DMS 273 treated with DMSO at 0.1 percent for 48 hours (cell line): ENCODE measurements at regions not wholly inside any gene's neighbourhood (a gene's known extent, or its start where the extent isn't known, plus 50 kb on each side); places are given as distances from the start of the nearest gene placed in this dataset.

ENCODE experiments used
- DNase-seq: peaks from one replicate; lab custom pipeline; 2025; lab: John Stamatoyannopoulos, UW

- no peak for DNase-seq
Observed at GRCh38 chr2:7467782-7468447, 550.7 kb downstream of the RNF144A start.

- DNase-seq, result no peak
Observed at GRCh38 chr2:7468448-7468828, 551.2 kb downstream of the RNF144A start.

- no peak for DNase-seq
Observed at GRCh38 chr2:7468955-7469354, 551.7 kb downstream of the RNF144A start.

GRCh38 chr2:7471185-7471584 is 554.0 kb downstream of the RNF144A start:
- DNase-seq, result no peak

- DNase-seq, result no peak
Observed at GRCh38 chr2:7472465-7472864, 555.3 kb downstream of the RNF144A start.

GRCh38 chr2:7473135-7473771 is 556.0 kb downstream of the RNF144A start:
- no peak for DNase-seq

- no peak for DNase-seq
Observed at GRCh38 chr2:7476371-7476770, 559.2 kb downstream of the RNF144A start.

- no peak for DNase-seq
Observed at GRCh38 chr2:7479603-7480002, 562.4 kb downstream of the RNF144A start.

GRCh38 chr2:7480431-7480830 is 563.2 kb downstream of the RNF144A start:
- DNase-seq, result no peak

- no peak for DNase-seq
Observed at GRCh38 chr2:7490672-7491071, 573.5 kb downstream of the RNF144A start.

- no peak for DNase-seq
Observed at GRCh38 chr2:7492719-7493118, 575.5 kb downstream of the RNF144A start.

GRCh38 chr2:7497178-7497577 is 580.0 kb downstream of the RNF144A start:
- DNase-seq, result no peak

GRCh38 chr2:7499018-7499417 is 581.8 kb downstream of the RNF144A start:
- no peak for DNase-seq

GRCh38 chr2:7502336-7502735 is 585.1 kb downstream of the RNF144A start:
- DNase-seq, result no peak

GRCh38 chr2:7508296-7508943 is 591.2 kb downstream of the RNF144A start:
- no peak for DNase-seq

GRCh38 chr2:7510353-7510752 is 593.1 kb downstream of the RNF144A start:
- DNase-seq, result no peak

- no peak for DNase-seq
Observed at GRCh38 chr2:7513834-7514233, 596.6 kb downstream of the RNF144A start.

- DNase-seq, result no peak
Observed at GRCh38 chr2:7515327-7515726, 598.1 kb downstream of the RNF144A start.

GRCh38 chr2:7516484-7517063 is 599.4 kb downstream of the RNF144A start:
- no peak for DNase-seq

- DNase-seq, result no peak
Observed at GRCh38 chr2:7517088-7517487, 599.9 kb downstream of the RNF144A start.

- no peak for DNase-seq
Observed at GRCh38 chr2:7517851-7518250, 600.6 kb downstream of the RNF144A start.

- no peak for DNase-seq
Observed at GRCh38 chr2:7523481-7524120, 606.4 kb downstream of the RNF144A start.

- DNase-seq, result no peak
Observed at GRCh38 chr2:7524195-7524594, 607.0 kb downstream of the RNF144A start.
